Progenitor cell of endocrine pancreas (in vitro differentiated cells): ENCODE measurements at regions not wholly inside any gene's neighbourhood (a gene's known extent, or its start where the extent isn't known, plus 50 kb on each side); places are given as distances from the start of the nearest gene placed in this dataset.
"Not testable (repeated sequence)": the region's sequence is repeated elsewhere in the genome, so short reads cannot be mapped to it uniquely, and the experiment has no call there.

Source experiments
- DNase-seq: peaks from one replicate; pipeline ENCODE4 v3.0.0; 2021; ENCODE audit warnings: low spot score; ENCODE audit not compliant: unreplicated experiment
- H3K27ac Mint-ChIP-seq: 2 replicates; pipeline ENCODE4 v1.8.0; 2021; ENCODE audit warnings: mild to moderate bottlenecking, moderate library complexity, mixed read lengths
- H3K27me3 Mint-ChIP-seq: 2 replicates; pipeline ENCODE4 v1.8.0; 2021; ENCODE audit warnings: mixed read lengths
- H3K36me3 Mint-ChIP-seq: 2 replicates; pipeline ENCODE4 v1.8.0; 2022; ENCODE audit warnings: mixed read lengths; ENCODE audit not compliant: insufficient read depth
- H3K4me1 Mint-ChIP-seq: 2 replicates; pipeline ENCODE4 v1.8.0; 2021; ENCODE audit warnings: low read depth, mixed read lengths
- H3K4me3 Mint-ChIP-seq: 2 replicates; pipeline ENCODE4 v1.8.0; 2021; ENCODE audit warnings: low read depth, mild to moderate bottlenecking, moderate library complexity, mixed read lengths
- H3K9me3 Mint-ChIP-seq: 2 replicates; pipeline ENCODE4 v1.8.0; 2021; ENCODE audit warnings: low read depth, mixed read lengths
- CTCF ChIP-seq: fragments of 200-600 bp; sonication (generic); IDR thresholded peaks from one replicate; pipeline ENCODE4 v1.5.0; 2021; ENCODE audit warnings: antibody characterized with exemption, mild to moderate bottlenecking; ENCODE audit not compliant: unreplicated experiment

GRCh38 chr2:87428452-87429130, 319.3 kb upstream of the PLGLB2 start:
- not testable (repeated sequence) for H3K27me3 Mint-ChIP-seq, H3K4me1 Mint-ChIP-seq, H3K27ac Mint-ChIP-seq, H3K4me3 Mint-ChIP-seq, DNase-seq, H3K9me3 Mint-ChIP-seq, H3K36me3 Mint-ChIP-seq

DNA sequence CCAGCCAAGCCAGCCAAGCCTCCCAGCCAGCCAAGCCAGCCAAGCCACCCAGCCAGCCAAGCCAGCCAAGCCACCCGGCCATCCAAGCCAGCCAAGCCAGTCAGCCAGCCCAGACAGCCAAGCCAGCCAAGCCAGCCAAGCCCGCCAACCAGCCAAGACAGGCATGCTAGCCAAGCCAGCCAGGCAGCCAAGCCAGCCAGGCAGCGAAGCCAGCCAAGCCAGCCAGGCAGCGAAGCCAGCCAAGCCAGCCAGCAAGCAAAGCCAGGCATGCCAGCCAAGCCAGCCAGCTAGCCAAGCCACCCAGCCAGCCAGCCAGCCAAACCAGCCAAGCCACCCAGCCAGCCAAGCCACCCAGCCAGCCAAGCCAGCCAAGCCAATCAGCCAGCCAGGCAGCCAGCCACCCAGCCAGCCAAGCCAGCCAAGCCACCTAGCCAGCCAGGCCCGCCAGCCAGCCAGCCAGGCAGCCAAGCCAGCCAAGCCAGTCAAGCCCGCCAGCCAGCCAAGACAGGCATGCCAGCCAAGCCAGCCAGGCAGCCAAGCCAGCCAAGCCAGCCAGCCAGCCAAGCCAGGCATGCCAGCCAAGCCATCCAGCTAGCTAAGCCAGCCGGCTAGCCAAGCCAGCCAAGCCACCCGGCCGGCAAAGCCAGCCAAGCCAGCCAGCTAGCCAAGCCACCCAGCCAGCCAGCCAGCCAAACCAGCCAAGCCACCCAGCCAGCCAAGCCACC, 318.5 kb upstream of the PLGLB2 start:
- H3K36me3 Mint-ChIP-seq, H3K27me3 Mint-ChIP-seq, H3K4me1 Mint-ChIP-seq, H3K9me3 Mint-ChIP-seq, H3K4me3 Mint-ChIP-seq, H3K27ac Mint-ChIP-seq, DNase-seq: not testable (repeated sequence)

- DNase-seq, H3K36me3 Mint-ChIP-seq, H3K9me3 Mint-ChIP-seq, H3K4me3 Mint-ChIP-seq, H3K27ac Mint-ChIP-seq, H3K4me1 Mint-ChIP-seq, H3K27me3 Mint-ChIP-seq: not testable (repeated sequence)
Measured at GRCh38 chr2:87429931-87430275, 318.0 kb upstream of the PLGLB2 start.

- not testable (repeated sequence) for DNase-seq, H3K36me3 Mint-ChIP-seq, H3K9me3 Mint-ChIP-seq, H3K27me3 Mint-ChIP-seq, H3K4me1 Mint-ChIP-seq, H3K4me3 Mint-ChIP-seq, H3K27ac Mint-ChIP-seq
Measured at GRCh38 chr2:87431051-87431450, 316.8 kb upstream of the PLGLB2 start.

DNA sequence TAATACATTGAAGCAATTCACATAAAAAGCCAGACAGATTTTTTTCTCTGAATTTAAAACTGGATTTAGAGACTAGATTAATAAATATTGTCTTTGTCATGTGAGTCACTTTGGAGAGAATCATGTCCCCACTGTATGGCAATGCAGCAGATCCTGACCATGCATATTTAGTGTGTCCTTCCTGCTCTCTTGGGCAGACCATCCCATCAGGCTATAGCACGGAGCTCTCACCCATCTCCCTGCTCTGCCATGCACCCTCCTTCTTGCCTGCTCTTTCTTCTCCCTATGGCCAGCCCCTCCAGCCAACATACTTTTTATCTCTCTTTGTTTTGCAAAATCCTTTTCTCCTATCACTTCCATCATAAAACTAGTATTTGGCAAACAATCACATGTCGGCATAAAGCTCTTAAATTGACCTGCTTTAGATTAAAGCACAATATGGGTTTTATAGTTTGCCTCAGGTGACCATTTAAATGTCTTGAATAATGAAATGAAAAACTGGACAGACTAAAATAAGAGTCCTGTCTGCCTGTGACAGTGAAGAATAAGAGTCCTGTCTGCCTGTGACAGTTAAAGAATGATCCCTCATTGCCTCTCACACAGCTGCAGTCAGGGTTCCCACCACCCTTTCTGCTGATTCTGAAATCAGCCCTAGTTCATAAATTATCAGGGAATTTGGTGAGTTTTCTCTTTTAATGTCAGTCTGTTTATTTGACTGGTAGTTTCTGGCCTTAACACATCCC, 315.0 kb upstream of the PLGLB2 start:
- not testable (repeated sequence) for H3K27ac Mint-ChIP-seq, H3K9me3 Mint-ChIP-seq, H3K36me3 Mint-ChIP-seq, H3K4me3 Mint-ChIP-seq, DNase-seq, H3K27me3 Mint-ChIP-seq, H3K4me1 Mint-ChIP-seq

DNA sequence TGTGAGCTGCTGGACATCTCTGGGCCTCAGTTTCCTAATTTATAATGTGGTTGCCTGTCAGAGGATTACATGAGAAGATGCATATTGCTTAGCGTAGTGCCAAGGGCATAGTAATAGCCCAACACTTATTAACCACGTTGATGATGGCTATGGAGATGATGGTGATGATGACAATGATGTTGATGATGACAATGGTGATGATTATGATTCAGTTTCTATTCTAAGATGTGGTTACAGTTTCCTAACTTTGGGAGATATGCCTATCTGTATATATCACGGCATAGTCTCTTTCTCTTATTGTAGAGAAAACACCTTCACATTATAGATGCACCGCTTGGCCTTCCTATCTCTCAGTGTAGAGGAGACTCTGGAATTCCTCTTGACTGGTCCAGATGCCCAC, 311.9 kb upstream of the PLGLB2 start:
- H3K4me3 Mint-ChIP-seq, DNase-seq, H3K36me3 Mint-ChIP-seq, H3K4me1 Mint-ChIP-seq, H3K9me3 Mint-ChIP-seq, H3K27me3 Mint-ChIP-seq, H3K27ac Mint-ChIP-seq: not testable (repeated sequence)

- not testable (repeated sequence) for H3K4me1 Mint-ChIP-seq, H3K27ac Mint-ChIP-seq, DNase-seq, H3K9me3 Mint-ChIP-seq, H3K27me3 Mint-ChIP-seq, H3K4me3 Mint-ChIP-seq, H3K36me3 Mint-ChIP-seq
Measured at GRCh38 chr2:87437701-87438260, 310.1 kb upstream of the PLGLB2 start.

GRCh38 chr2:87438780-87439454, 309.0 kb upstream of the PLGLB2 start:
- DNase-seq, H3K4me3 Mint-ChIP-seq, H3K27me3 Mint-ChIP-seq, H3K4me1 Mint-ChIP-seq, H3K36me3 Mint-ChIP-seq, H3K9me3 Mint-ChIP-seq, H3K27ac Mint-ChIP-seq: not testable (repeated sequence)

GRCh38 chr2:87439617-87440204, 308.2 kb upstream of the PLGLB2 start:
- H3K27ac Mint-ChIP-seq, H3K4me3 Mint-ChIP-seq, H3K4me1 Mint-ChIP-seq, H3K36me3 Mint-ChIP-seq, H3K9me3 Mint-ChIP-seq, H3K27me3 Mint-ChIP-seq, DNase-seq: not testable (repeated sequence)
- peak; percentile 12 for TF ChIP-seq CTCF

- not testable (repeated sequence) for H3K36me3 Mint-ChIP-seq, H3K4me3 Mint-ChIP-seq, H3K27ac Mint-ChIP-seq, H3K4me1 Mint-ChIP-seq, DNase-seq, H3K9me3 Mint-ChIP-seq, H3K27me3 Mint-ChIP-seq
Measured at GRCh38 chr2:87440650-87441049, 307.2 kb upstream of the PLGLB2 start.

DNA sequence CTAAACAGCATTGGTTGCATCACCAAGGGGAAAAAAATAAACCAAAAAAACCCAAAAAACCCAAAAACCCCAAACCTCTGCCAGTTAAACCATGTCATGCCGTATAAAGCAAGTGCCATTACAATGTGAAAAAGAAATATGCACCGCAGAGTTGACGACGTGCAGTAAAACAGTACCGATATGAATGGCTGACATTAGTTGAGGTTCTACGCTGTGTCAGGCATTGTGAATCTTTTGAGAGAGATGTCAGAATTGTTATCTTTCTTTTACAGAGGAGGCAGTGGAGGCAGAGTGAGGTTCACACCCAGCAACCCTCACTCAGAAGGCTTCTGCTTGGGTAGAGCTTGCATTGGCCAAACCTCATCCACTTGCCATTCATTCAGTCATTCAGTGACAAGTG, 306.5 kb upstream of the PLGLB2 start:
- H3K27me3 Mint-ChIP-seq, H3K9me3 Mint-ChIP-seq, H3K4me3 Mint-ChIP-seq, H3K36me3 Mint-ChIP-seq, DNase-seq, H3K4me1 Mint-ChIP-seq, H3K27ac Mint-ChIP-seq: not testable (repeated sequence)
